OCI-LY1 (cell line): ENCODE measurements at regions not wholly inside any gene's neighbourhood (a gene's known extent, or its start where the extent isn't known, plus 50 kb on each side); places are given as distances from the start of the nearest gene placed in this dataset.

Experiments used
- CTCF ChIP-seq: fragments of 200-600 bp; sonication (generic), shearing (Covaris generic); IDR thresholded peaks from 2 replicates; pipeline ENCODE4 v1.5.1; 2017; ENCODE audit warnings: mild to moderate bottlenecking, antibody characterized with exemption, low read length, moderate library complexity, mixed read lengths
- EZH2 ChIP-seq: fragments of 200-600 bp; sonication (generic), shearing (Covaris generic); IDR thresholded peaks from 2 replicates; pipeline ENCODE4 v1.8.0; 2017; ENCODE audit warnings: borderline replicate concordance, mixed run types, mild to moderate bottlenecking, antibody characterized with exemption, low read length, moderate library complexity, mixed read lengths

- TF ChIP-seq CTCF: no peak
- TF ChIP-seq EZH2: no peak
These were observed 194.6 kb upstream of the MEIS1 start for GRCh38 chr2:66240286-66240685.
